GM23248 (cell line): ENCODE measurements at regions not wholly inside any gene's neighbourhood (a gene's known extent, or its start where the extent isn't known, plus 50 kb on each side); places are given as distances from the start of the nearest gene placed in this dataset.

Experiments used
- DNase-seq: peaks from one replicate; pipeline ENCODE4 v3.0.0-alpha.2; 2015
- H2AFZ ChIP-seq: fragments of 200-600 bp; sonication (generic); 2 replicates; pipeline ENCODE4 v1.6.1; 2016; ENCODE audit warnings: antibody characterized with exemption
- H3F3A ChIP-seq: fragments of 200-600 bp; sonication (generic); 2 replicates; pipeline ENCODE4 v1.6.1; 2016; ENCODE audit warnings: mild to moderate bottlenecking, antibody characterized with exemption, mixed run types; ENCODE audit not compliant: insufficient read depth
- H3K27ac ChIP-seq: fragments of 200-600 bp; sonication (generic); 2 replicates; pipeline ENCODE4 v1.5.1; 2016; ENCODE audit warnings: mild to moderate bottlenecking
- H3K27me3 ChIP-seq: fragments of 200-600 bp; sonication (generic); replicated peaks from 2 replicates; pipeline ENCODE4 v1.6.1; 2016; ENCODE audit warnings: mild to moderate bottlenecking; ENCODE audit not compliant: insufficient read depth
- H3K36me3 ChIP-seq: fragments of 200-600 bp; sonication (generic); 2 replicates; pipeline ENCODE4 v1.6.1; 2016; ENCODE audit warnings: low read depth, mild to moderate bottlenecking
- H3K4me1 ChIP-seq: fragments of 200-600 bp; sonication (generic); 2 replicates; pipeline ENCODE4 v1.6.1; 2016; ENCODE audit warnings: mild to moderate bottlenecking; ENCODE audit not compliant: insufficient read depth
- H3K4me2 ChIP-seq: fragments of 200-600 bp; sonication (generic); one replicate; pipeline ENCODE4 v1.6.1; 2016; ENCODE audit warnings: mild to moderate bottlenecking; ENCODE audit not compliant: unreplicated experiment
- H3K4me3 ChIP-seq: fragments of 200-600 bp; sonication (generic); 2 replicates; pipeline ENCODE4 v1.5.1; 2016; ENCODE audit warnings: mild to moderate bottlenecking
- H3K79me2 ChIP-seq: fragments of 200-600 bp; sonication (generic); 2 replicates; pipeline ENCODE4 v1.6.1; 2016; ENCODE audit warnings: mild to moderate bottlenecking; ENCODE audit not compliant: insufficient read depth
- H3K9ac ChIP-seq: fragments of 200-600 bp; sonication (generic); 2 replicates; pipeline ENCODE4 v1.6.1; 2016; ENCODE audit warnings: mild to moderate bottlenecking
- H3K9me2 ChIP-seq: fragments of 200-600 bp; sonication (generic); 2 replicates; pipeline ENCODE4 v1.6.1; 2016; ENCODE audit warnings: mixed run types, mild to moderate bottlenecking, moderate library complexity; ENCODE audit not compliant: insufficient read depth
- H3K9me3 ChIP-seq: fragments of 200-600 bp; sonication (generic); one replicate; pipeline ENCODE4 v1.6.1; 2017; ENCODE audit warnings: low read depth
- H4K20me1 ChIP-seq: fragments of 200-600 bp; sonication (generic); 2 replicates; pipeline ENCODE4 v1.6.0; 2016; ENCODE audit not compliant: insufficient read depth
- EZH2 ChIP-seq: fragments of 200-600 bp; sonication (generic); IDR thresholded peaks from 2 replicates; pipeline ENCODE4 v1.6.1; 2018; ENCODE audit warnings: antibody characterized with exemption, mild to moderate bottlenecking; ENCODE audit not compliant: insufficient read depth, poor library complexity, severe bottlenecking
- EZH2phosphoT487 ChIP-seq: fragments of 200-600 bp; sonication (generic); IDR thresholded peaks from 2 replicates; pipeline ENCODE4 v1.6.1; 2018; ENCODE audit warnings: antibody characterized with exemption, moderate library complexity, mild to moderate bottlenecking, low read depth; ENCODE audit not compliant: insufficient read depth
- WGBS, 2 experiments: methylation state at CpG; one replicate each; pipeline ENCODE4 v1.1.6; 2015 to 2017; ENCODE audit warnings: low lambda C conversion rate in 2 of 2, low coverage in 1 of 2; ENCODE audit errors: missing lambda C conversion rate in 2 of 2; 5-methylcytosine and 5-hydroxymethylcytosine counted together
- in situ Hi-C: fragments of 300-500 bp; cut with MboI; formaldehyde crosslinking; loops from 2 replicates; pipeline ENCODE4 v1.15.0; 2020

DNA sequence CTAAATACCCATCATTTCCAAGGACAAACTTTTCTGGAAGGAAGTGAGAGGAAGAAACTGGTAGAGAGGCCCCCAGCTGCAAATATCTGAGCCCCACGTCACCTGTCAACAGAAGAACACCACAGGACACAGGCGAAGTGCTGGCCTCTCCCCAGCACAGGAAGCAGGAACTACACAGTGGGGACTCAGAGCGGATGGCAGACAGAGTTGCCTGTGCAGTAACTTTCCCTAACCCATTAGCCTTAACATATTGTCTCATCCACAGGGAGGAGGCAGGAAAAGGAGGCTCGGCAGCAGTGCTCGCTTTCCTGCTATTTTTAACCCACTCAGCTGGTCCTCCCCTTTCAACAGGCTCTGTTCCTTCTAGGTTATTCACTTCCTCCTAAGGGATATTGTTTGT lies 111.5 kb upstream of the TMPO start:
- no peak overlapping the region for H3K4me2 ChIP-seq
- peaks cover 10% of the 10 kb centered on the region for H3K4me1 ChIP-seq
- H3K9me3 ChIP-seq: no peaks in the 10 kb centered on the region
- H3K79me2 ChIP-seq: no peaks in the 10 kb centered on the region
- H3K36me3 ChIP-seq: no peaks in the 10 kb centered on the region
- no peak for DNase-seq
- H3K9me2 ChIP-seq: no peaks in the 10 kb centered on the region
- TF ChIP-seq EZH2 (no peak), EZH2phosphoT487 (no peak)
- H4K20me1 ChIP-seq: no peaks in the 10 kb centered on the region
- no peak overlapping the region for H3K4me3 ChIP-seq
- H3F3A ChIP-seq: no peaks in the 10 kb centered on the region
- 40 to 47% methylated on average over 5 of the region's 5 CpGs for WGBS, 2 experiments
- H3K27me3 ChIP-seq: no peaks in the 10 kb centered on the region
- H3K27ac ChIP-seq: no peak overlapping the region
- H3K9ac ChIP-seq: no peak overlapping the region
- H2AFZ ChIP-seq: no peak overlapping the region
- in situ Hi-C loops: no loop called here

DNA sequence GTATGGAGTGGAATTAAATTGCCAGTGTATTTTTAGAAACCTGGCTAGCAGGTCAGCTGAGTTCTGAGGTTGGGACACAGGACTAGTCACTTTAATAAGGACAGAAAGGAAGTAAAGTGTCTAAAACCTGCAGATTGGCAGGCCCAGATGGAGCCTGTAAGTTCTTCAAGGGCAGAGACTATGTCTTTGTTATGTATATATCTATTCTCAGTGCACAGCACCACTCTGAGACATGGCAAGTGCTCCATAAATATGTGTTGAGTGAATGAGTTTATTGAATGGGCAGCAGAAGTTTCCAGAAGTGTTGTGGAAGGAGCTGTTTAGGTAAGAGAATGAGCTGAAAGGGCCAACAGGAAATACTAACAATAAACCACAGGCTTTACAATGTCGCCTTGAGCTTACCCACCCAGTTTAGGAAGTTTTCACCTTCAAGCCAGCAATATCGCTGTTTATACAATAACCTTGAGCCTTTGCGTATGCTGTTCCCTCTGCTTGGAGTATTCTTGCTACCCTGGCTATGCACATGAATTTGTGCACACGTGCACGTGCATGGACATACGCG lies 109.5 kb upstream of the TMPO start:
- WGBS, 2 experiments: 85 to 90% methylated on average over 7 of the region's 7 CpGs
- no peak overlapping the region for H3K4me3 ChIP-seq
- no peak overlapping the region for H3K4me2 ChIP-seq
- H3K9ac ChIP-seq: no peak overlapping the region
- H3K36me3 ChIP-seq: no peaks in the 10 kb centered on the region
- H3K27ac ChIP-seq: no peak overlapping the region
- DNase-seq: no peak
- no peak for TF ChIP-seq EZH2
- no peak for TF ChIP-seq EZH2phosphoT487
- no peaks in the 10 kb centered on the region for H3K9me2 ChIP-seq
- in situ Hi-C loops: no loop called here
- H2AFZ ChIP-seq: no peak overlapping the region
- H3K4me1 ChIP-seq: no peaks in the 10 kb centered on the region
- H4K20me1 ChIP-seq: no peaks in the 10 kb centered on the region
- no peaks in the 10 kb centered on the region for H3F3A ChIP-seq
- H3K9me3 ChIP-seq: no peaks in the 10 kb centered on the region
- no peaks in the 10 kb centered on the region for H3K79me2 ChIP-seq
- no peaks in the 10 kb centered on the region for H3K27me3 ChIP-seq

DNA sequence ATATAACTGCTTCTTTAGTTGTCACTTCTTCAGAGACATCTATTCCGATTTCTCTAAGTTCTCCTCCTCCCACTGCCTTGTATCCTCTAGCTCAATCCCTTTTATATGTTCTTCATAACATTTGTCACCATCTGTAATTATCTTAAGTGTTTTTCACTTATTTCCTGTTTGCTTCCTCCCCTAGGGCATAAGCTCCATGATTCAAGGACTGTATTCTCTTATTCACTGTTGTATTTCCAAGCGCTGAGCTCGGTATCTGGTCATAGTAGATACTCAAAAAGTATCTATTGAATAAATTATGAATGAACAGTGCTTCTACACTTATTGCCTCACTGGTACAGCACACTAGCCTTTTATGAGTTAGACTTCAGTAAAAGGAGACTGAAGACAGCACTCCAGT lies 109.0 kb upstream of the TMPO start:
- Histone ChIP-seq H3K36me3 (no peaks in the 10 kb centered on the region), H4K20me1 (no peaks in the 10 kb centered on the region), H3K9me3 (no peaks in the 10 kb centered on the region), H3K9me2 (no peaks in the 10 kb centered on the region), H3K9ac (no peak overlapping the region), H3K27me3 (no peaks in the 10 kb centered on the region), H3K4me1 (no peaks in the 10 kb centered on the region), H3F3A (no peaks in the 10 kb centered on the region), H3K4me3 (no peak overlapping the region), H3K4me2 (no peak overlapping the region), H3K79me2 (no peaks in the 10 kb centered on the region), H3K27ac (no peak overlapping the region), H2AFZ (no peak overlapping the region)
- 65 to 80% methylated on average over 3 of the region's 3 CpGs for WGBS, 2 experiments
- no peak for DNase-seq
- in situ Hi-C loops: no loop called here
- TF ChIP-seq EZH2 (no peak), EZH2phosphoT487 (no peak)

DNA sequence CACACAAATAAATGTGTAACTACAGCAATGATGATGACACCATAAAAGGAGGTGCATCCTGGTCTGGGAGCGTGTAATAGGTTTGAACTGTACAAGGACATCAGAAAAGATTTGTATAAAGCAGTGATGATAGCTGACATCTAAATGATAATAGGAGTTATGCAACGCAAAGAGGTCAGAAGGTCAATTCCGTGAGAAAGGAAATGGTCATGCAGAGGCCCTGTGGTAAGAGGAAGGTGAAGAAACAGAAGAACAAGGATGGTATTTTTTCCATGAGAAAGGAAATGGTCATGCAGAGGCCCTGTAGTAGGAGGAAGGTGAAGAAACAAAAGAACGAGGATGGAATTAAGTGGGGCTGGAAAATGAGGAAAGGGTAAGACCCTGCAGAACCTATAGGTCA lies 106.7 kb upstream of the TMPO start:
- no peak overlapping the region for H3K27ac ChIP-seq
- no peak overlapping the region for H3K4me2 ChIP-seq
- 64 to 70% methylated on average over 4 of the region's 4 CpGs for WGBS, 2 experiments
- no peak overlapping the region for H2AFZ ChIP-seq
- no peaks in the 10 kb centered on the region for H3K27me3 ChIP-seq
- H3K36me3 ChIP-seq: no peaks in the 10 kb centered on the region
- no peaks in the 10 kb centered on the region for H3K79me2 ChIP-seq
- in situ Hi-C loops: no loop called here
- no peaks in the 10 kb centered on the region for H3K9me3 ChIP-seq
- no peaks in the 10 kb centered on the region for H3K9me2 ChIP-seq
- no peak overlapping the region for H3K9ac ChIP-seq
- no peak overlapping the region for H3K4me3 ChIP-seq
- TF ChIP-seq EZH2phosphoT487: no peak
- TF ChIP-seq EZH2: no peak
- H4K20me1 ChIP-seq: no peaks in the 10 kb centered on the region
- no peaks in the 10 kb centered on the region for H3F3A ChIP-seq
- no peak for DNase-seq
- no peaks in the 10 kb centered on the region for H3K4me1 ChIP-seq

DNA sequence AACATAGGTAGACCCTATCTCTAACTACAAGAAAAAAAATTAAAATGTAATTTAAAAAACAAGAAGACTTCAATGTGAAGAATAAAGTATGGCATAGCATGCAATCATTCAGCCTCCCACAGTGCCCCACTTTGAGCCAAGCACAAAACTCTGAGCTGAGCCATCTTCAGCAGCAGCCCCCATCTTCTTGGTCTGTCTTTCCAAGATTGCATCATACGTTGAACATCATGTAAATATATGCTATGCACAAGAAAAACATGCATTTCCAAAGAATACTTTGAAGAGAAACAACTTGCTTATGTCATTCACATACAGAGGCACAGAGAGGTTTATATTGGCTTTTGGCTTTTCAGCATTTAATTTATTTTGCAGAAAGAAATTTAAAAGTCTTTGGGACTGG lies 105.8 kb upstream of the TMPO start:
- Histone ChIP-seq H3K79me2 (no peaks in the 10 kb centered on the region), H3K9ac (no peak overlapping the region), H3K4me2 (no peak overlapping the region), H3K27ac (no peak overlapping the region), H4K20me1 (no peaks in the 10 kb centered on the region), H3K4me1 (no peaks in the 10 kb centered on the region), H3F3A (no peaks in the 10 kb centered on the region), H3K9me3 (no peaks in the 10 kb centered on the region), H2AFZ (no peak overlapping the region), H3K9me2 (no peaks in the 10 kb centered on the region), H3K27me3 (no peaks in the 10 kb centered on the region), H3K36me3 (no peaks in the 10 kb centered on the region), H3K4me3 (no peak overlapping the region)
- 24 to 33% methylated on average over 1 of the region's 1 CpG for WGBS, 2 experiments
- no peak for TF ChIP-seq EZH2phosphoT487
- TF ChIP-seq EZH2: no peak
- in situ Hi-C loops: no loop called here
- DNase-seq: no peak
